ENCODE measurements at regions not wholly inside any gene's neighbourhood (a gene's known extent, or its start where the extent isn't known, plus 50 kb on each side); places are given as distances from the start of the nearest gene placed in this dataset.
"Not testable (repeated sequence)": the region's sequence is repeated elsewhere in the genome, so short reads cannot be mapped to it uniquely, and the experiment has no call there.

DNA sequence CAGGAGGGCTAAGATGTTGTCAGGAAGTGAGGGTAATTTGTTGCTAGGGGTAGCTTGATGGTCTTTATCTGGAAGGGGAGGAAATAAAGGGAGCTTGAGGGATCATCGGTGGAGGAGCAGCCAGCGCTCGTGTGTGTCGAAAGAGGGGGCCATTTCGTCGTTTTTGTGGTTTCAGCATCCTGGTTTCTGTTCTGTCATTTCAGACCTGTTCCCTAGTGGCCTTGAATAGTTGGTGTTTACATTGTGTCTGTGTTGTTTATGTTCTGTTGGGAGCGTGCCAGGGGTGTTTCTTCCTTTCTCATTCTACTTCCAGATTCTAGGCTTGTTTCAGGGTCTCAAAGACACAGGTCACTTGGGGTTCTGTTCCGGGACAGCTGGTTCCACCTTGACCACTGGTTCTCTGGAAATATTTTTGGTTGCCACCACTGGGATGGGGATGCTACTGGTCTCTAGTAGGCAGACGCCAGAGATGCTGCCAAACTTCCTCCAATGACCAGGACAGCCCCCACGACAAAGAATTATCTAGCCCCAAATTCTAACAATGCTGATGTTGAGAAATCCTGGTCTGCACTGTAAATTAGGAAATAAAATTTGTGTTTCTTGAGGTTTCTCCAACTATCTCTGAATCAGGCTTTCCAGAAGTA is 113.9 kb upstream of the NAA20 start:
- no peak for DNase-seq

DNA sequence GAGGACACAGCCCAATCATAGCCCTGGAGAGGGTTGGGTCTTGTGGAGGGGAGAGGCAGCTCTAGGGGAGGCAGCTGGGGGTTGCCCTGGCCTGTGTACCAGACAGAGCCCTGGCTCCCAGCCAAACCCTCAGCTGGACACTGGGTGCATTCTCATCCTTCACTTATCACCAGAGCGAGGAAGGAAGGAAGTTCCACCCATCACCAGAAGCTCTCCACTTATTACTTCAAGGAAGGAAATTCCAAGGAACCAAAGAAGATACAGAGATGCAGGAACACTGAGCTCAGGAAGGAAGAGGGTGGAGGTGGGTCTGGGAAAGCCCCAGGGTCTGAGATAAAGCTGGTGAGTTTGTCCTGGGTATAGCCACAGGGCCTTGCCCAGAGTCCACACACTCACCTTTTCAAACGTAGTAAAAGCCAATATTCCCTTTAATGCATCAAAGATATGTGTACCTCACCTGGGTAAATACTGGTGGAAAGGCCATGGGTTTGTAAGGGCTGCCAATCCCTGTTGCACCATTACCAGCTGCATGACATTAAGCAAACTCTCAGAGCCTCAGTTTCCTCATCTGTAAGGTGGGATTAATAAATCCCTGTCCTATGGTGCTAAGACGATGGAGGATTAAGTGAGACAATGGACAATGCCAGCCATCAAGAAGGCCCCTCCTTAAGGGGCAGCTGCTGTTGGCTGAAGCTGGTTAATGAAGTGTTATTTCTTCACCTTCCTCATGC is 109.7 kb upstream of the NAA20 start:
- no peak for DNase-seq

- DNase-seq = no peak
Observed at GRCh38 chr20:19908576-19908975, 108.6 kb upstream of the NAA20 start.

DNA sequence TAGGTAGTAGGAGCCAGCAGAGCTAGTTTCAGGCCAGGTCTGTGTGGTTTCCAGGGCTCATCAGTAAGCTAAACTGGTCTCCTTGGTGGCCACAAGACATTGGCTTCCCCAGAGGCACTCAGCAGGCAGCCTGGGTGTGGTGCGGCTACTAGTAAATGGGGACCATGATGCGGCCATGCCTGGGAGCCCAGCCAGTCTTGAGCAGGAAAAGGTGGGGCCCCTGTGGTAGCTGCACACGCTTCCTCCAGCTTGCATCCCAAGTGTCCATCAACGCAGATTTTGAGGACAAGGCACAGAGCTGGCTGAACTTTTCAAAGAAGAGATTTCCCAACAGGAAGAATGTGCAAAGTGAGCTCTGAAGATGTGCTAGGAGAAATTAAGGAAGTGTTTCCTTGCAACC is 107.4 kb upstream of the NAA20 start:
- DNase-seq = no peak

DNA sequence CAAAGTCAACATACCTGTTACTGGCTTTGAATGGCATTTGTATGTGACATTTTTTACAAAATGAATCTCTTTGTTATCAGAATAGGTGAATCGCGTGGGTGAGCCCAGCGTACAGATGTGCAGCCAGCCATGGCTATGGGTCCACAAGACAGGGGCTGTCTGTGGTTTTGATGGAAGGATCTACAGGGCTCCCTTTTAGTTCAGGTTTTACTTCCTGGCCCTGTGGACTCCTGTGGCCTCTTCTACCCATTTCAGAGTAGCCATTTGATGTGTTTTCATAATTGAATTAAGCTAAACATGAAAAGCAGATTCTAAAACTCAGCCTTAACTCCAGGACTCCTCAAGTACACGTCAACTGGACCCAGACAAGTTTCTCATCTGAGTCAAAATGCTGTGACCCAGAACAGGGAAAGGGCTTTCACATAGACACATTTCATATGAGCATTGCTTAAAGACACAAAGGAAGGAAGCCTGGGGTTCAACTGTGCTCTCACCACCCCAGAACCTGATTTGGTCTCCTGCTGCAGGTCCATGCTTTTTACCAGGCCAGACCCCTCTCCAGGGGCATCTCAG is 105.3 kb upstream of the NAA20 start:
- DNase-seq = no peak

GRCh38 chr20:19913349-19913748 is 103.8 kb upstream of the NAA20 start:
- no peak for DNase-seq

DNA sequence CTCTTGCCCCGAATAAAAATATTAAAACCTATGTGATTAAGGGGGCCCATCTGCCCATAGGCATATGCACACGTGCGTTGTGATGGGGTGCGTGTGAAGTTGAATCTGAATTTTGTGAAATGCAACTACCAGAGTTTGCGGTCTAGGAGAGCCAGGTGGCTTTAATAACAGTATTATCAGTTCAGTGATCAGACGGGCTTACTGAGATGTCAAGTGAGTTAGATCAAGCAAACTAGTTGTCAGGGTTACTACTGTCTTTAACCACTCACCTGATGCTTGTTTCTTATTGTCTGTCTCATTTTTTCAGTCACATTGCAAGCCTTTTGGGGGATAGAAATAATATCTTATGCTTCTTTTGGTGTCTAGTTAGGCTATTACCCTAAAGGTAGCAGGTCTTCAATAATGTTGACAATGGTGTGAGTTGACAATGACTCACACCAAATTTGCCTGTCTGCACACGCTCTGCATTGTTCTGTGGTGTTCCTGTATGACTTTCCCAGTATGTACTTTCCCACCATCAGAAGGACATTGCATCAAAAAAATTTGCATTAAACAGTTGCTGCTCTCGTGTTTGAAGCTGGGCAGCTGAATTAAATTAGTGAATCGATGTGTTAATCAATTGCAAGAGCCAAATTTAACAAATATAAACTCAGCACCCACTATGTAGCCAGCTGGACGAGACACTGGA is 103.1 kb upstream of the NAA20 start:
- DNase-seq = no peak

DNA sequence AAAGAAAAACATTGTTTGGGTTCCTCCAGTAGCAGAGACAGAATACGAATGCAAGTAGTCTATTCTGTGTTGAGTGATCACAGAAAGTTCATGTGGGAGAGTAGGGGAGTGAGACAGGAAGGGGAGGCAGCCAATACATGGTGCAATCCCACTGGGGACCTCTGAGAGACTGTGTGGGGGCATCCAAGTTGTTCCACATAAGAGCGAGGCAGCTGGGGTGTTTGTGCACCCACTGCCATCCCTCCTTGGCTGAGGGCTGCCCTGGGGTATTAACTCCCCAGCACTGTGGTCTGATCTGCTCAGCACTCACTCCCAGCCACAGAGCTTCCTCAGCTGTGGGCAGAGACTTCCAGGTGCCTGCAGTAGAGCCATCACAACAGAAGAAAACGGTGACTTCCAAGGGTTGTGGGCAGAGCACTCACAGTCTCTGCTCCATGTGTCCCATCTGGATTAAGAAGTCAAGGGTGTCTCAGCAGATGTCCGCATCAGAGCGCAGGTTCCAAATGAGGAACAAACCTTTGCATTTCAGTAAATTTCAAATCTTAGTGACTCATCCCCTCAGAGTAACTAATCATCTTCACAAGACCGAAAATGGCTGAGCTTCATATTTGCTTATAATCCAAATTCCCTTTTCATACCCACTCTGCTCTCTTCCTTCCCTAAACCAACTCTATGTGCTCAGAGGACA is 101.9 kb upstream of the NAA20 start:
- DNase-seq = no peak

GRCh38 chr20:19916531-19917485 is 100.4 kb upstream of the NAA20 start:
- no peak for DNase-seq

DNA sequence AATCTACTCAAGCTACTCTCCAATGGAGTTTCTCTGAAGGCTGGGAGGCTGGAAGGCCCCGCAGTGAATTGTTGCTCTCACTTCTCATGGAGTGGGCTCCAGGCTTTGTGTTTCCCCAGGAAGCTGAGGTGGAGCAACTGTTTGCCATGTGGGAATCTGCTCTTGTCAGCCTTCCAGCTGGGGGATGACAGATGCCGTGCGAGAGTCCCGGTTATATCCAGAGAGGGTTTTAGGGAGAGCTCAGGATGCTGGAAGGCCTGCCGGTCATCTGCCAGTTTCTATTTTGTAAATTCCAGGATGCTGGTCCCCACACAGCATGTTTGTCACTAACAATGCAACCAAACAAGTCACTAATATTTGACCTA is 98.2 kb upstream of the NAA20 start:
- no peak for DNase-seq

- no peak for DNase-seq
Observed at GRCh38 chr20:19920381-19921138, 96.6 kb upstream of the NAA20 start.

- DNase-seq = no peak
Observed at GRCh38 chr20:19921284-19921793, 95.8 kb upstream of the NAA20 start.

DNA sequence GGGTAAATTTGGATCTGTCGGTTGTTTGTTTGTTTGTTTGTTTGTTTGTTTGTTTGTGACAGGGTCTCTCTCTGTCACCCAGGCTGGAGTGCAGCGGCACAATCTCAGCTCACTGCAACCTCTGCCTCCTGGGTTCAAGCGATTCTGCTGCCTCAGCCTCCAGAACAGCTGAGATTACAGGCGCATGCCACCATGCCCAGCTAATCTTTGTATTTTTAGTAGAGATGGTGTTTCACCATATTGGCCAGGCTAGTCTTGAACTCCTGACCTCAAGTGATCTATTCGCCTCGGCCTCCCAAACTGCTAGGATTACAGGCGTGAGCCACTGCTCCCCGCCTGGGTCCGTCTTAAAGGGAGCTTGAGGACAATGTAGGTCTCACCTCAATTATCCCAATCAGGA is 95.3 kb upstream of the NAA20 start:
- not testable (repeated sequence) for DNase-seq

- DNase-seq = no peak
Observed at GRCh38 chr20:19922716-19923115, 94.4 kb upstream of the NAA20 start.

GRCh38 chr20:19923762-19924161 is 93.4 kb upstream of the NAA20 start:
- no peak for DNase-seq

GRCh38 chr20:19924255-19924654 is 92.9 kb upstream of the NAA20 start:
- DNase-seq = no peak

GRCh38 chr20:19926591-19926990 is 90.6 kb upstream of the NAA20 start:
- no peak for DNase-seq

DNA sequence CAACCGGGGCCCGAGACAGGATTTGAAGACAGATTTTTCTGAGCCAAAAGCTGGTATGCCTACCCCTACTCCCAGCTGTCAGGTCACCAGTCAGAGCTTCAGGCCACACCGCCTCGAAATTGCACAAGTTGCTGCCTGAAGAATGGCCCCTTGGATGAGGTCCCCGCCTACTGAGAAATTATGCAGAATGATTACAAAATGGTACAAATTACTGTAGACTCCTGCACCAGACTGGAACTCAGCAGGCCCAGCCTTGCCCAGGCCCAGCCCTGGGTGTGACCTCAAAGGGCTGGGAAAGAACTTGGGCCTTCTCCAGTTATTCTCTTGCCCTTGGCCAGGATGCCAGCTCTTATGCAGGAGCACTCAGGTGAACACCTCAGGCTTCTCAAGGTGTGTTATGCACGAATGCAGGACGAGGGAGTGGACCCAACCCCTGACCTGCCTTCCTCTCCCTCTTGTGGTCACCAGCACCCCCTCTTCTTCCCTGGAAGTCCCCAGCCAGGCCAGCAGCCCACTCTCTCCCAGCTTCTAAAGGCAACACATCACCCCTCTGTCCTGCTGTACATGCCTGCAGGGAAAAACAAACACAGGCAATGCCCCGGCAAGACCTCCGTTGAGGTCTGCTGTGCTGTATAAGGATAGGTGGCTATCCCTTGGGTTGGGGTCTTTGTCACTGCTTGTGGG is 88.7 kb upstream of the NAA20 start:
- DNase-seq = no peak

- no peak for DNase-seq
Observed at GRCh38 chr20:19929012-19929360, 88.2 kb upstream of the NAA20 start.

GRCh38 chr20:19929481-19930145 is 87.5 kb upstream of the NAA20 start:
- no peak for DNase-seq
